Upper lobe of right lung (tissue), 1 donor: ENCODE measurements at regions not wholly inside any gene's neighbourhood (a gene's known extent, or its start where the extent isn't known, plus 50 kb on each side); places are given as distances from the start of the nearest gene placed in this dataset.

ENCODE experiments used
- ATAC-seq: fragments of 200-7000 bp; cut with Tn5 transposase; one replicate; pipeline ENCODE4 v1.9.1; 2020; ENCODE audit warnings: mild to moderate bottlenecking, moderate library complexity
- DNase-seq: peaks from one replicate; pipeline ENCODE4 v3.0.0-alpha.2; 2020
- H3K27ac ChIP-seq: fragments of 200-600 bp; one replicate; pipeline ENCODE4 v1.8.0; 2022
- H3K27me3 ChIP-seq: fragments of 200-600 bp; one replicate; pipeline ENCODE4 v1.8.0; 2022; ENCODE audit warnings: mild to moderate bottlenecking
- H3K36me3 ChIP-seq: fragments of 200-600 bp; one replicate; pipeline ENCODE4 v1.8.0; 2022
- H3K4me1 ChIP-seq: fragments of 200-600 bp; one replicate; pipeline ENCODE4 v1.8.0; 2022
- H3K4me3 ChIP-seq: fragments of 200-600 bp; one replicate; pipeline ENCODE4 v1.8.0; 2022; ENCODE audit warnings: mild to moderate bottlenecking
- H3K9me3 ChIP-seq: fragments of 200-600 bp; one replicate; pipeline ENCODE4 v1.8.0; 2022
- intact Hi-C: fragments of 100-400 bp; cut with DNase I; formaldehyde crosslinking; loops from one replicate; pipeline ENCODE4 v1.11.0; 2022
- TF ChIP-seq, protein P1 (sequence below): fragments of 200-600 bp; IDR thresholded peaks from one replicate; pipeline ENCODE4 v1.8.0; 2022; ENCODE audit warnings: antibody characterized with exemption
- donor health status: DM: no; HTN: yes; CAD: no; lungs with severe emphysema.

DNA sequence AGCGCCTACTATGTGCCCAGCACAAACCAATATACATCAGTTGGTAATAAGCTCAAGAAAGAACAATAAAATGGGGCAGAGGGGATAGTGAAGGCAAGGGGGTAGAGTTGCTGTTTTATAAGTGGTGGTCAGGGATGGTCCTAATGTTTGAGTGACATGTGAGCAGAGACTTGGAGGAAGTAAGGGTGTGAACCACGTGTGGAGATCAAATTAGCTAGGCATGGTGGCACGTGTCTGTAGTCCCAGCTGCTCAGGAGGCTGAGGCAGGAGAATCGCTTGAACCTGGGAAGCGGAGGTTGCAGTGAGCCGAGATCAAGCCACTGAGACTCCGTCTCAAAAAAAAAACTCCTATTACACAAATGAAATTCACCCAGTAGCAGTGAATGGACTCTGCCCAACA is 56.5 kb downstream of the IRX6 start:
- TF ChIP-seq, protein P1, sequence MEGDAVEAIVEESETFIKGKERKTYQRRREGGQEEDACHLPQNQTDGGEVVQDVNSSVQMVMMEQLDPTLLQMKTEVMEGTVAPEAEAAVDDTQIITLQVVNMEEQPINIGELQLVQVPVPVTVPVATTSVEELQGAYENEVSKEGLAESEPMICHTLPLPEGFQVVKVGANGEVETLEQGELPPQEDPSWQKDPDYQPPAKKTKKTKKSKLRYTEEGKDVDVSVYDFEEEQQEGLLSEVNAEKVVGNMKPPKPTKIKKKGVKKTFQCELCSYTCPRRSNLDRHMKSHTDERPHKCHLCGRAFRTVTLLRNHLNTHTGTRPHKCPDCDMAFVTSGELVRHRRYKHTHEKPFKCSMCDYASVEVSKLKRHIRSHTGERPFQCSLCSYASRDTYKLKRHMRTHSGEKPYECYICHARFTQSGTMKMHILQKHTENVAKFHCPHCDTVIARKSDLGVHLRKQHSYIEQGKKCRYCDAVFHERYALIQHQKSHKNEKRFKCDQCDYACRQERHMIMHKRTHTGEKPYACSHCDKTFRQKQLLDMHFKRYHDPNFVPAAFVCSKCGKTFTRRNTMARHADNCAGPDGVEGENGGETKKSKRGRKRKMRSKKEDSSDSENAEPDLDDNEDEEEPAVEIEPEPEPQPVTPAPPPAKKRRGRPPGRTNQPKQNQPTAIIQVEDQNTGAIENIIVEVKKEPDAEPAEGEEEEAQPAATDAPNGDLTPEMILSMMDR = no peak
- intact Hi-C loops = no loop called here
- Histone ChIP-seq H3K36me3 (no peaks in the 10 kb centered on the region), H3K4me3 (no peak overlapping the region), H3K27me3 (no peaks in the 10 kb centered on the region), H3K9me3 (no peaks in the 10 kb centered on the region), H3K4me1 (no peaks in the 10 kb centered on the region), H3K27ac (no peak overlapping the region)
- ATAC-seq (no peak), DNase-seq (no peak)

DNA sequence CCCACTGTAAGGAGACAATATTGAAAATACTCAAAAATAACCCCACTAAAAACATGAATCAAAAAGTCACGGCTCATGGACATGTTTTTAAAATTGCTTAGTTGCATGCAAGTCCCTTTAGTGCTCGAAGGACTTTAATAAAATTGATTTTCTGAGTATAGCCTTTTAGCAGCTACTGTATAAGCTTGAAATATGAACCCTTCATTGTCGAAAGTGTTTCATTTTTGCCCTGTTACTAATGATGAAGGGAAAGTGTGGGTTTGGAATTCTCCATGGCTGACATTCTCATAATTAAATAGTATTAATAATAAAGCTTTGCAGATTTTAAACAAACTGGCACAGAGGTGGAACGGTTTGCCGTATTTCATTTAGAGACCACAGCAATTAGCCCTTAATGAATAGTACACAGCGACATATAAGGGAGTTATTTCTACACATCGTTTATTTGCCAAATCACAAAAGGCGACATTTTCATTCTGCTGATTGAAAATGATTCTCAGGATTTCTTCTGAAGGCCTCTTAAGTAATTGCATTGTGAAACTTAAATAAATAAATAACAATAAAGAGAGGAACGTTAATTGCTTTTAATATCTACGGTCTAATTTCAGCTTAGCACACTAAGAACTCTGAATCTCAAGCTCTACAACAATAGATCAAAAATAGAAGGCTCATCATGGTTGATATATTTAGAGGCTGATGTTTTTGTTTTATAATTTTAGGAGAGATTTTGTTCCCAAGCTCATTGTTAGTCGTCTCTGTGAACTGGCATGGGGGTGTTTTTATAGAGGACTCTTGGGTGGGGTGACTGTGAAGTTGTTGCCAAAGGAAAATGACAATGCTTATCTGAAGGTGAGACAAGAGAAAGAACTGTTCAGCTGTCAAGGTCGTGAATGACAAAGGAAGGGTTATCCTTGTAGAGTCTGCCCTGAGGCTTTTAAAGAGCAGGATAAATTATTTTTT is 60.6 kb downstream of the IRX6 start:
- intact Hi-C loops = no loop called here
- Histone ChIP-seq H3K4me1 (no peaks in the 10 kb centered on the region), H3K27ac (no peak overlapping the region), H3K4me3 (no peak overlapping the region), H3K36me3 (no peaks in the 10 kb centered on the region), H3K27me3 (no peaks in the 10 kb centered on the region), H3K9me3 (no peaks in the 10 kb centered on the region)
- DNase-seq (no peak), ATAC-seq (no peak)
- TF ChIP-seq, protein P1 = no peak

DNA sequence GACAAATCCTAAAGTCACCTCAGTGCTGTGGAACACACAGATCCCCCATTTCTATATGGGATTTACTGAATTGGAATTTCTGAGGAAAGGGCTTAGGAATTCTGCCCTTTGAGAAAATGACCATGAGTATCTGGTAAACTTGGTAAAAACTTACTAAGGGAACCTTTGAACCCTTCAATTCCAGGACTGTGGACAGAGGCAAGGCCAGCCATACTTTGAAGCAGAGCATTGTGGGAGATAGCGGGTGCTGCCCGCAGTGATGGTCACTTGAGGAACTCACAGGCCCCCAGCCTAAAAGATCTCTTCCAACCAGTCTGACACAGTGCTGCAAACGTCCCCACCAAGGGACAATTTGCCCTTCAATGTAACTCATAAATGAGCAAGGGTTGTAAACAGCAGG is 61.4 kb downstream of the IRX6 start:
- no peak overlapping the region for H3K4me3 ChIP-seq
- ATAC-seq (no peak), DNase-seq (no peak)
- H3K9me3 ChIP-seq = no peaks in the 10 kb centered on the region
- no peaks in the 10 kb centered on the region for H3K4me1 ChIP-seq
- no peak overlapping the region for H3K27ac ChIP-seq
- no peaks in the 10 kb centered on the region for H3K36me3 ChIP-seq
- H3K27me3 ChIP-seq = no peaks in the 10 kb centered on the region
- intact Hi-C loops = no loop called here
- TF ChIP-seq, protein P1 = no peak

DNA sequence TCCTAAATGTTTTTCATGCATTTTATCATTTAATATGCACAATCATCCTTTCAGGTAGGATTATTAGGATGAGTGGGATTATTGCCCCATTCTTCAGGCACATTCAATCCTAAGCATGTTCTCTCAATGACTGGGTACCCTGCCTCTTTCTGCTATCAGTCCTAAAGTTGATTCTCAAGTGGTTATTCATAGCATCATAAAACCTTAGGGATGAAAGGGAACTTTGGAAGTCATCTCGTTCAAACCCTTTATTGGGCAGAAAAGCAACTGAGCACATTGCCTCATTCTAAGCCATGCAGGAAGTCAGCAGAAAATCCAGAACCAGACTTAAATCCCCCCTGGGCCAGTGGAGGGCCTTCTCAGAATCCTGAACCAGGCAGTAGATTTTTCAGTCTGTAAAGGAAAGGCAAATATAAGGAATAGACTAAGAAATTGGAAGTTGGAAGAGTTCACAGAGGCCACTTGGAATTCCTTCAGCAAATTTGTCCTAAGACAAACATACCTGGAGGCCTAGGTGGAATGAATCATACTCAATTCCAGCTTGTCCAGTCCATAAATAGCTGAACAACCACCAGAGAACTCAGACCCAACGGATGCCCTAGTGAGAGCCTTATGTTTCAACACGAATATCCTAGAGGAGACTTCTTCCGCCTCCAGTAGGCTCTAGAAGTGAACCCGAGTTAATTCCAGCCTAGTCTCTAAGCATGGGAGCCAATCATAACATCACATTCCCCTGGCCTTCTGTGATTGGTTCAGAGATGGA is 62.7 kb downstream of the IRX6 start:
- Histone ChIP-seq H3K27me3 (no peaks in the 10 kb centered on the region), H3K4me3 (no peak overlapping the region), H3K27ac (peak overlapping the region; percentile 60), H3K36me3 (no peaks in the 10 kb centered on the region), H3K4me1 (no peaks in the 10 kb centered on the region), H3K9me3 (no peaks in the 10 kb centered on the region)
- TF ChIP-seq, protein P1 = no peak
- intact Hi-C loops = no loop called here
- ATAC-seq (peak; percentile 70), DNase-seq (no peak)

DNA sequence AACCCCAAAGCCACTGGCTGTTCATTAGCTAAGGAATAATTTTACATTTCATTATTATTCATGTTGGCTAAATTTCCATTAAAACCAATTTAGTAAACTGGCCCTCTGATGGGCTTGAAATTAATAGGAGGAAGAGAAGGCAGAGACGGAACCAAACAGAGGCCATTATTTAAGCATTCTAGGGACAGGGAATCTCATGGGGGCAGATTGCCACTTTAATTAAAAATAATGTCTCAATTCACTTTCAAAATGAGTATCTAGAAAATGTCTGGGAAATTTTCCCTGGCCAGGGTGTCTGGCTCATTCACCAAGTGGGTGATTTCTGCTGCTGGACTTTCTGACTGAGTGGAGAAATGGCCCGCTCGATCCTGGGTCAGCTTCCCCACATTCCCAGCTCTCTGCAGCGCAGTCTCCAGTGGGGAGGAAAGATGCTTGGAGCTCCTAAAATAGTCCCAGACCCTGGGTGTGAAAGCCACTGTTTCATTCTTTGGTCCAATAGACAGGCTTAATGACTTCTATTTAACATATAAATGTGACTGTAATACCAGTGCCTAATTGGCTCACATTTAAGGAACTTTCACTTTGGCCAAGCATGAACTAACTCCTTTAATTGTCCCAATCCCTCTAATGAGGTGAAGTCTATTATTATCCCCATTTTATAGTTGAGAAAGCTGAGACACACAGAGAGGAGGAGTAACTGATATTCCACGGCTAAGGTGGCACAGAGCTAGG is 64.3 kb downstream of the IRX6 start:
- Histone ChIP-seq H3K4me1 (no peaks in the 10 kb centered on the region), H3K36me3 (no peaks in the 10 kb centered on the region), H3K27me3 (no peaks in the 10 kb centered on the region), H3K9me3 (no peaks in the 10 kb centered on the region), H3K27ac (no peak overlapping the region), H3K4me3 (no peak overlapping the region)
- DNase-seq (no peak), ATAC-seq (no peak)
- TF ChIP-seq, protein P1 = no peak
- intact Hi-C loops = no loop called here
